ENCODE measurements at regions not wholly inside any gene's neighbourhood (a gene's known extent, or its start where the extent isn't known, plus 50 kb on each side); places are given as distances from the start of the nearest gene placed in this dataset.

DNA sequence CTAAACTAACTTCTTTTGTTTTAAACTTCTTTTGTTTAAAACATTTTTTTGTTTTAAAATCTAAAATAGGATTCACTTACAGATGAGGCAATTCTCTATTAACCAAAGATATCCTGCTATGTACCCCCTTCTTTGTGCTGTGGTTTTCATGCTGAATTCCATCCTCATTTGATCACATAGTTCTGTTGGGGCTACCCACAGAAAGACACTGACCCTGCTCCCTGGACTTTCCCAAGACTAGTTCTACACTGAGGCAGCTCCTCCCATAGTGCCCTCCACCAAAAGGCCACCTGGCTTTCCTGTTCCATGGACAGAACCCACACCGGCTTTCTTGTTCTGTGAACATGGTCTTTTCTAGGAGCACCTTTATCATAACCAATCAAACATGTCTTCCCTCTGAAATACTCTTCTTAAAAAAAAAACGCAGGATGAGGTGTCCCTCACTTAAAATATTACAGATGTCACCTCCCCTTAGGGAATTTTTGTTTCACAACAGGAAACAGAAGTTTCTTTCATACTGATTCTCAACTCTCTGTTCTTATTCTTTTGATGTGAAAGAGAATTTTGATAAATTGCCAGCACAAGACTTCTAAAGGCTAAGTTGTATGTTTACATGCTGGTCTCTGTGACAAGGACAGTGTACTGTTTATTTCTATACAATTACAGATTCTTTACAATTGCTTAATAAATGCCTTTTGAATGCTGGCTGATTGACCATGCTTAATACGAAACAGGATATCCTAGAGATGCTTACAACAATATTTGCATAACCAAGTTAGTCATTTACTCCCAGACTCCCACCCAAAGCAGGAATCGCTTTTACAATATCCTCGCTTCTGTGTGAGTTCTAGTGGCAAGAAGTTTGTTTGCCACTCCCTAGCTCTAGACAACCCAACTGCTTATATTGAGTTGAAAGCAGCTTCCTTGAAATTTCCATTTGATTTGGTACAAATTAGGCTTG is 300.4 kb downstream of the DTWD2 start:
- DNase-seq (ENCODE audit: low read depth, low spot score) = no peak

DNA sequence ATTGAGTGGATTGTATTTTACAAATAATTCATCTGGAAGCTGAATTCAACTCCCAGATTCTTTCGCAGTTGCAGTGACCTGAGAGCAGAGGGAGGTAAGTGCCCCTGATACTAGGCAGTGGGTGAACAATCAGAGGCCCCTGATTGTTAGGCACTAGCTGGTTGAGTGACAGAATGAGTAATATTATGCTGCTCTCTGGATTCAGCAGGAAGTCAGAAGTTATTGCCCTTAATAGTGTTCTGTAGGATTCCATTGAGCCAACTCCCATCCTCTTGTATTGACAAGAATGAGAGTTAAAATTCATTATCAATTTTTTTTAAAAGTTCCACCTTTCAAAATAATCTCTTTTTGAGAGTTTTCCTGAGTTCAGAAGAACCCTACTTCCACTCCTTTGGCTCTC is 301.2 kb downstream of the DTWD2 start:
- no peak for DNase-seq (ENCODE audit: low read depth, low spot score)

DNA sequence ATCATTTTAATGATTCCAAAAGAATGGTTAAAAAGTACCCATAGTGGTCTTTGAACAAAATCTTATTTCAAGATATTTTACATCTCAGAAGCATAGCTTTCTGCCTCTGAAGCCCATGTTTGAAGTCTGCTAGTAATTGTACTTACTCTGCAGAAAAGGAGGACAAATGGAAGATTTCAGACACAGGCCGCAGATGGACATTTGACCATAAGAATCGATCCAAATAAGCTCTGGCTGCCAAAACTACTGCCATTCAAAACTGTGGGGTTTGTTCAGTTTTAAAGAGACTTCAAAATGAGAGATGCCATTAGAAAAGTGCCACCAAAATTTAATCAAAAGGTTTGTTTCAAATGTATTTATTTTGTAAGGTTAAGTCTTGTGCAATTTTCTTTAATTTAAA is 306.7 kb downstream of the DTWD2 start:
- DNase-seq (ENCODE audit: low read depth, low spot score) = no peak

DNA sequence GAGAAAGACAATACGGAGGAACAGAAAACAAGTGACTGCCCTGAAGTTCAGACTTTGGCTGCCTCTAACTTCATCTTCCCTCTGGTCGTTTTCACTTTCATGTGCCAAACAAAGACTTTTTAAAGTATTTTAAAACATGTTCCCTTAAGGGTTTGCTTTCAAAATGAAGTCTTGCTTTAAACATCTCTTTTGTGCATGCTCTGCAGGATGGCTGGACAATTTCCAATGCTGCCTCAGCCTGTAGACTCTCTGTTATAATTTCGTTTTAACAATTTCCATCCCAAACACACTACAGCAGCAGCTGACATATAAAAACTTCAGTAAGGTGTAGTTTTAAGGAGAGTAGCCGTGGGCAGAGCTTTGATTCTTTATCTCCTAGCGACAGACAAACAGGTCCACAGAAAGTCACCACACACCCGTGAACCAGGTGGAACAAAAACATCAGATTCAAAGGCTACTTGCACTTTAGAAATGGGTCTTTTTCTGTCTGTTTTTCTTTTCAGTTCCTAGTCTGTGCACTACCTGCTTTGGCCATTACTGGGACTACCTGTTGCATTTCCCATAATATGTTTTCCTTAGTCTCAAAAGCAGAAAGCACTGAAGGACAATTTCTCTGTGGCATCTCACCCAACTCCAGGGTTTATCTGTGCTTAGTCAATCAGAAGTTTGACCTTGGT is 308.9 kb downstream of the DTWD2 start:
- no peak for DNase-seq (ENCODE audit: low read depth, low spot score)

DNA sequence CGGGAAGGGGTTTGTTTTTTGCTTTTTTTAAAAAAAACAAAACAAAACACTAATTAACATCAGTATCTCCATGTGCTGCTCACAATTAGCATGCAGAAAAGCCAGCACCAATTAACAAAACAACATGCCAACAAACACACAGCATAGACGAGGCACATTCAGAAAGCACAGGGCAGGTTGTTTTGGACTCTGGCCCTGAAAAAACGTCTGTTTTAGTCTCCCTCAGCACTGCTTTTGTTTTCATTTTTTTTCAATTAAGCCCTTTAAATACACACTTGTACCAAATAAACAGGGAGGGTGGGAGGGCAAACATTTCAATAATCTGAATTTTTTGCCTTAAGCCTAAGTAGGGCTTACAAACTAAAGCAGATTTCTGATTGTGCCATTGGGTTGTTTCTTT is 309.6 kb downstream of the DTWD2 start:
- no peak for DNase-seq (ENCODE audit: low read depth, low spot score)

DNA sequence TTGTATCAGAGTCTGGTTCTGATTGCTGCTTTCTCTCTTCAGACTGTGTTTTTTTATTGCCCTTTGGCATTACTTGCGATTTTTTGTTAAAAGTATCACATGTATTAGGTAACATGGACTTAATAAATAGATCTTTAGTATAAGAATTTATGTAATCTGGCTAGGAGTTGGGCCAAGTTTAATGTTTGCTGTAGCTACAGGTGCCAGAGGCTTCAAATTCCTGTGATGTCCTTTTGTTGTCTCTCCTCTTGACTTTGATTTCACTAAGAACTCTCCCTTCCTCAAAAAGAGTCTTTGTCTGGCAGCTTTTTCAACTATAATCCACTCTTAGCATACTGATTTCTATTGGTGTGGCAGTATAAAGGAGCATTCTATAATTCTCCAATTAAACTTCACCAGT is 313.1 kb downstream of the DTWD2 start:
- DNase-seq (ENCODE audit: low read depth, low spot score) = no peak

DNA sequence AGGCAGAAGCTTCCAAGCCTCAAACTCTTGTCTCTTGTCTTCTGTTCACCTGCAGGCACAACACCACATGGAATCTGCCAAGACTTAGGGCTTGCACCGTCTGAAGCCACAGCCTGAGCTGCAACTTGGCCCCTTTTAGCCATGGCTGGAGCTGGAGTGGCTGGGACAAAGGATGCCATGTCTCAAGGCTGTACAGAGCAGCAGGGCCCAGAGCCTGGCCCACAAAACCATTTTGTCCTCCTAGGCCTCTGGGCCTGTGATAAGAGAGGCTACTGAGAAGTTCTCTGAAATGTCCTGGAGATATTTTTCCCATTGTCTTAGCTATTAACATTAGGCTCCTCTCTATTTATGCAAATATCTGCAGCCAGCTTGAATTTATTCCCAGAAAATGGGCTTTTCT is 330.8 kb downstream of the DTWD2 start:
- no peak for DNase-seq (ENCODE audit: low read depth, low spot score)

DNA sequence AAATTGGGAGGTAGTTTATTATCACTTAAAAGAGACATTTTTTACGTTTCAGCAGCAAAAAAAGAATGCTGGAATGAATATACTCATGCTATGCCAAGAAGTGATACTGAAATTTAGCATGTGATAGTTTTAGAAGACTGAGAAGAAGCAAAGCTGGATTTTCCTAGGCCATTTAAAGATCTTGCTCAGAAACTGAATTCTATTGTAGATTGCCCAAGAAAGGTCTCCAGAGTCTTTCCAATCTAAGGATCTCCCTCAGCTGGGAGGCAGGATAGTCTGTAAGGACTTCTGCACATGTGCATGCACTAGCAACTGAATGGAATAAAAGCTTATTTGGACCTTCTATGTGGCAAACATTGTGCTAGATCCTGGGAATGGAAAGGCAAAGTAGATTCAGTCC is 334.5 kb downstream of the DTWD2 start:
- no peak for DNase-seq (ENCODE audit: low read depth, low spot score)

DNA sequence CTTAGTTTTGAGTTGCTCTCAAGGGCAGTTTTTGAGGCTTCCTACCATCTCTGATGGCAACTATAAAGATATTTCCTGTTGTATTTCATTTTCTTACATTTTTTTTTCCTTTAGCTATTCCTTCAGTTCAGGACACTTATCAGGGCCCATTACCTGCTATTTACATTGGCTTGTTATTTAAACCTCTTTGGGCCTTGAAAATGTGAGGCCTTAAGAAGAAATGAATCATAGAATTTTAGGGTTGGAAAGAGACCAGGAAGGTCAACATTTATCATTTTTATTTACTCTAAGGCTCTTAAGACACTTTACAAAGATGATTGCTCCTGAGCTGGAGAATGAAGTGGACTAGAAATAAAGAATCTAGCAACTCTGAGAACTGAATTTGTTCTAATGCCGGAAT is 335.2 kb downstream of the DTWD2 start:
- DNase-seq (ENCODE audit: low read depth, low spot score) = no peak

DNA sequence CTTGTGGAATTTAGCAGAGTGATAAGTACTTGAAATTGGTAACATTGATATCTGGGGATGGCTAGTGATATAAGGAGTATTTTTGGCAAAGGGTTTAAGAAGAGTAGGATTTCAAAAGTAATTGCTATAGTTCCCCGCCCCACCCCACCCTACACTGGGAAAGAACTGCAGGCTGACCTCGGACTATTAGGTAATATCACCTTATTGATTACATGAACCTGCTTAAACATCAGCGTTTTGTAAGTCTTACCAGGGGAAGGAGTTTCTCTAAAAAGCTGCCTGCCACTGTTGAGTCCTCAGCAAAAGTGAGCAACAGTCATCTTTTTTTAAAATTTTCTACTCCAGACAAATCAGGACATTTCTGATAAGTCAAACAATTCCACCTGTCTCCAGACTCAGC is 337.3 kb downstream of the DTWD2 start:
- DNase-seq (ENCODE audit: low read depth, low spot score) = no peak

DNA sequence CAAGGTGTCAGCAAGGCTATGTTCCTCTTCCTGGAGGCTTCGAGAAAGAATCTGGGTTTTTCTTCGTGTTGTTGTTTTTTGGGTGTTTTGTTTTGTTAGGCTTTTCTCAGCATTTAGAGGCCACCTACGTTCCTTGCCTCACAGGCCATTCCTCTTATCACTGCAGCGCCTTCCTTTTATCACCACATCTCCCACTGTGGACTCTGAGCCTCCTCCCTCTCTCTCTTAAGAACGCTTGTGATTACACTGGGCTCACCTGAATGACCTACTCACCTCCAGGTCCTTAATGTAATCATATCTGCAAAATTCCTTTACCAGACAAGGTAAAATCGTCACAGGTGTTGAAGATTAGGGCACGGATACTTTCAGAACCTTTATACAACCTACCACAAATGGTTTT is 340.8 kb downstream of the DTWD2 start:
- no peak for DNase-seq (ENCODE audit: low read depth, low spot score)

DNA sequence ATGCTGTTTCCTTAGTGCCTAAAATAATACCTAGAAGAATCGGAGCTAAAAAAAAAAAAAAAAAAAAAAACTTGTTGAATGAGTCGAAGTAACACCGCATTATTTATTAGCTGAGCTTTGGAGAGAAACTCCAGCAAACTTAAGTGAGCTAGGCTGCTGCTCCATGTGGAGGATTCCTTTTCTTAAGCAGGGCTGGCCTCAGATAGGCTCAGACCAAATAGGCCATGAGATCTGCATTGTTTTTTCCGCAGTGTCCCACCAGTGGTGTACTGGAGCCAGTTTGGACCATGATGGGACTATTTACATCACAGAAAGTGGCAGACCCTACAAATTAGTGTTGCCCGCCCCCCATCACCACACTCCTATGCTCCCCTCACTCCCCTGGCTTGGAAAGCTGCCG is 341.4 kb downstream of the DTWD2 start:
- no peak for DNase-seq (ENCODE audit: low read depth, low spot score)

DNA sequence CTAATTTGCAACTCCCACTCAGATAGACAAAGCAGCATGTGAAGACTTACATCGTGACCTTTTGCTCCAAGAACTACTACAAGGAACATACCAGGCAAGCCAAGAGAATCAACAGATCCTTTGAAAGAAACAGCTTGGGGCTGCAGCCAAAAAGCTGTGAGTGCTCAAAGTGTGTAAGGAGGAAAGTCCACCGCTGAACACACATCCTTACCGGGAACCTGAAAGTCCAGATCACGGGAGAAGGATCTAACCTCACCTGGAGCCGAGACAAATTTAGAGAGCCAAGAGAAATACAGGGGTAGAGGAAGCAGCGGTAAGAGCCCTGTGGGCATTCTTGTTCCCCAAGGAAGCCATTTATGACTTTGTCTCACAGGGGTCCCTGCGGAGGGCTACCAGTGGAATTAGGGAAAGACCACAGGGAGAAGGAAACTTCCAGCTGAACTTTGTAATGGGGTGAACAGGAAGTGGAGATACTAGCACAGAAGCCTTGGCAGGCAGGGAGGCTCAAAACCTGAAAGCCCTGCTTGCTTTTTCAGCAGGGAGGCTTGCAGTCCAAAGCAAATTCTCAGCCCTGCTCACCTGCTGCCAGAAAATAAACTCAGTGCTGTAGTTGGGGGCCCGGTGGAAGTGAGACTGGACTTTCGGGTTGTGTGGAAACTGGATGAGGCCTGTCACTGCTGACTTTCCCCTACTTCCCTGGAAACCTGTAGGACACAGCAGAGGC is 350.2 kb downstream of the DTWD2 start:
- no peak for DNase-seq (ENCODE audit: low read depth, low spot score)

DNA sequence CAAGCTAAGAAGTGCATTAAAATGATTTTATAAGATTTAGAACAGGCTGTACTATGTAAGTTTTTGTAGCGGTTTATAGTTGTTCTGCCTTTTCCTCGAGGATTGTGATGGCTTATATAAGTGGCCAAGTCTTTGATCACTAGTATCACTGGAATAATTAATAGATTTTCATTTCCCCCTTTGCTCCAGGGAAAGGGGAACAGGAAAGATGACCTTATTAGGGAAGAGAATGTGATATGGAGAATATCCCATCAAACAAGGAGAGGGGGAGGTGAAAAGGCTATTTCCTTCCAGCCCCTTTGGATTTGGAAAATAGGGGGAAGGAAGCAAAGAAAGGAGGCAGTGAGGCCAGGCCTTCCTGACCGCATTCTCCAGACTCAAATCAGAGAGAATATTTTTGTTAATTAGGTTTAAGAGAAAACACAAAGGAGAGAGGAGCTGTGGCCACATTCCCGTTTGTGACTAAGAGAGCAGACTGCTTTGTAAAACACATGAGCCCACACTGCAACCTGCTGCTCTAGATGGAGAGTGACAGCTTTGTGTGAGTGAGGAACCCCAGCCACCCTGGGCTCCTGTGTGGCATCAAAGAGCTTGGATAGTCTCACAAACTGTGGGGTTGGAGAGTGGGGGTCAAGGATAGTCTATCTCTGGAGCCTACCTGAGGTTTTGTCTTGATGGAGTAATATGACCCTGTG is 359.5 kb downstream of the DTWD2 start:
- no peak for DNase-seq (ENCODE audit: low read depth, low spot score)

DNA sequence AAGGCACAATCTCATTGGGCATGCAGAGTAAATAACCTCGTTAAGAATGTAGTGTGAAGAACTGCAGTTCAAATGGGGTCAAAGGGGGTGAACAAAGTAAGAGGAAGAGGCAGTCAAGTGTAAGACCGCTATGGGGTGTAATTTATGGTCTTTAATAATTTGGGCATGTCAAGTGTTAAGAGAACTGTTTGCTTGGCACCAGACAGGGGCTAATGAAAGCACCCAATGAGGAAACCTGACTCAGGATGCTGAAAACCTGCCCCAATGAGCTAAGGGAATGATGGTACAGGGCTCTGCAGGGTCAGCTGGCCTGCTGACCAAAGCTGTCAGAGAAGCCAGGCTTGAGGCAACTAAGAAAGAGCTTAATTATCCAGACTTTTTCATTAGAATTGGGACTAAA is 368.1 kb downstream of the DTWD2 start:
- DNase-seq (ENCODE audit: low read depth, low spot score) = no peak

DNA sequence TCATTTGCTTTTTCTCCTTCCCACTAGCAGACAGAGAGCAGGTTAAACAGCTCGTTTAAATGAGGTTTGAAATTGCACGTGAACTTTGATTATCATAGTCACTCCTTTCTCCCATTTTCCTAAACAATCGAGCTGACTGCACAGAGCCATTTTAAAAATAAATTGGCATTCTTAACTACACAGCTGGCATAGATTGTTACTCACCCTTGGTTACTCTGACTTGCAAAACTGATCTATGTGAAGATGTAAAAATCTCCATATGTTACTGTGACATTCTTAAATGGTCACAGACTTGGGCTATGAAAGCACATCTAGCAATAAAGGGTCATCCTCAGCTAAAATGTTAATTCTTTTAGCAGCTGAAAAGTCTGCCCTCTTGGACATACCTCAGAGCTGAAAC is 368.5 kb downstream of the DTWD2 start:
- no peak for DNase-seq (ENCODE audit: low read depth, low spot score)

DNA sequence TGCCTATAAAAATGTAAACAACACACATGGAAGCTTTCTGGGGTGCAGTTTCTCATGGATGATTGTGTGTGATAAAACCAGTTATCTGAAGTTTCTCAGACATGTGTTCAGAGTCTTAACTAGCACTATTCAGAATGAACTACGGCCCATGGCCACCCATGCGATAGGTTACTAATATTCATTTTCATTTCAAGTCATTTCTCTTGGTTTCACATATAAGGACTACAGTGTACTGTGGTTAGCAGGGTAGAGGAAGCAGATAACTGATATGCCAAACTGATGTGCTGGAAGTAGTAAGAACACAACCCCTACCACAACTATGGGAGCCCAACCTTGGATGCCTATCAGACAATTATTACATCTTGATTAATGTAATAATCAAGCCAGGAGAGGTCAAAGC is 372.1 kb downstream of the DTWD2 start:
- DNase-seq (ENCODE audit: low read depth, low spot score) = no peak

DNA sequence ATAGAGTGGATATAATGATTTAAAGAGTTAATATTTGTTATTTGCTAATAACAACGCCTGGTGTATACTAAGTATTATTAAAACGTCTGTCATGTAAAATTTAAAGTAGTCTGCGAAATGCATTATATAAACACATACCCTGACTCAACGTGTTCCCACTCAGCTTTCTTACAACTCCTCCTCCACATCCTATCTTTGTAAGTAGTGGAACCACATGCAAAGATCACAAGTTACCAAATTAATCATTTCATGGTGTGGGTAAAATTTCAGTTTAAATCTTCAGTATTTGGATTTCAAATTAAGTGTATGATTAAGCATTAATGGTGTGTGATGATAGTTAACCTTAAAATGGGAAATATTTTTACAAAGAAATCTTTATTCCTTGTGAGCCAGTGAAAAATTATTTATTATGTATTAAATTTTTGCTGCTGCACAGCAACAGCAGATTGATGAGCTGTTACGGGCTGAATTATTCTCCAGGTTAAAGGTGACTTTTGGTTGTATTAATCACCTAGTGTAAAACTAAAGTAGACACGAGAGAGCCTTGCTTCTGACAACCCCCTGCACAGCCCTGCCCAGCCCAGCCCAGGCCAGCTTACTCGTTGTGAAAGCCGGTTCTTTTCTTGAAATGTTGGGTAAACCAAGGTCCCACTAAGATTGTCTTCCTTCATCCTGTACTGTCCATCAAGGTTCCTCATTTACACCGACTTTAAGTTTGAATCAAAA is 373.5 kb downstream of the DTWD2 start:
- no peak for DNase-seq (ENCODE audit: low read depth, low spot score)

DNA sequence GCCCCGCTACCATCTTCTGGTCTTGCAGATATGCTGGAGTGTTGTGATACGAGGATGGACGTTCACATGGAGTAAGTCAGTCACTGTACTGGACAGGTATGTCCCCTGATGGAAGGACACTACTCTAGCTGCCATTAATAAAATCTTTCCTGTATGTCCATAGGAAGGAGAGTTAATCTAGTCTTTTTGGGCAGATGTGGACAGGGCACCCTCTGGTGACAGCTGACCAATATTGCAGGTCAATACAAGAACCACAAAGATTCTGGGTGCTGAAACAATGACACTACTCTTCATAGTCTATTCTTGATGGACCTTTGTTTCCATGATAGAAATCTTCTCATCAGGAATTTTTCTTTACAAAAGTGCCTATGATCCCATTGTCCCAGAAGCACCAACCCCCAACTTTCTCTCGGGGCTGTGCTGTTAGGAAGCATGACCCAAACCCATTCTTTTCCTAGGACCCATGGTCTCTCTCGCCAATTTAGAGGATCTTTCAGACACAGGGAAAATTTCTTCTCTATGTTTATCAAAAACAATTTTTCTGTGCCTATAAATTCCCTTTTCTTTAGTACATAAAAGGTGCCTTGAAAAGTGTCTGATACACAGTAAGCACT is 376.9 kb downstream of the DTWD2 start:
- DNase-seq (ENCODE audit: low read depth, low spot score) = no peak

DNA sequence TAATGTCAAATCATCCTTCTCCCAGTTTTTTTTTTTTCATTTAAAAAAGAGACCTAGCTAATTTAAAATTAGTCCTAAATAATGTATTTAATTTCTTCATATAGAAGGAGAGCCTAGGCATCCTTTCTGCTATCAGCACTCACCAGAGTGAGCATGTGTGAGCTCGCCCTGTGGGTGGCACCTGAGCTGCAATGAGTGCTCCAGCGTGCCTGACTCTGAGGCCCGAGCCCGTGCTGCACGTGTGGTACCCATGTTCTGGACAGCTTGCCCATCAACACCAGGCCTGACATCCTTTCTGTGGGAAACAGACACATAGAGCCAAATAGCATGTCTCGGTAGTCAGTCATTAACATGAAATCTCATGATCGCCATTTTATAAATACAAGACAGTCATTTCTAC is 381.4 kb downstream of the DTWD2 start:
- DNase-seq (ENCODE audit: low read depth, low spot score) = no peak

DNA sequence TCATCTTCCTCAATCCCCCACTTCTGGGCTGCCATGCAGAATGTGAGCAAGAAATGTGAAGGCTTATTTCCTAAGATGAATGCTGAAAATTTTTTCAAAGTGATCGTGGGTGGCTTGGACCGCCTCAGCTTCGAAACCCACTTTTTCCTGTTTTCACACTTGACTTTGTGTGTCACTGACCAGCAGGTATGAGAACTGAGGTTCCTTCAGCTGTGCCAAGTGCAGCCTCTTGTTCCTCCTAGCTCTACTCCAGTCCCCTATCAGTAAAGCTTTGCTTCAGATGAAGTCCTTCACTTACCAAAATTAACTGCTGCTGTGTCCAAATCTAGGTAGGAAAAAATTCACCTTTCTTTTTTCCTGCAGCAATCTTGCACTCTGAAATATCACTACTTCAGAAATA is 382.6 kb downstream of the DTWD2 start:
- DNase-seq (ENCODE audit: low read depth, low spot score) = no peak

Measured in activated CD4-positive, CD25-positive, alpha-beta regulatory T cell treated with anti-CD3 and anti-CD28 coated beads, Interleukin-2, amount 50 U/mL, for 16 hours (primary cell).